Smooth muscle cell (in vitro differentiated cells): ENCODE measurements at regions not wholly inside any gene's neighbourhood (a gene's known extent, or its start where the extent isn't known, plus 50 kb on each side); places are given as distances from the start of the nearest gene placed in this dataset.

Source experiments
- DNase-seq: peaks from one replicate; lab custom pipeline; 2025; ENCODE audit not compliant: unreplicated experiment; lab: John Stamatoyannopoulos, UW
- H2AFZ ChIP-seq: fragments of 200-600 bp; sonication (generic); 2 replicates; pipeline ENCODE4 v1.6.0; 2016; ENCODE audit warnings: antibody characterized with exemption, low read depth, mild to moderate bottlenecking
- H3F3A ChIP-seq: fragments of 200-600 bp; sonication (generic); 2 replicates; pipeline ENCODE4 v1.6.0; 2017; ENCODE audit warnings: antibody characterized with exemption, low read depth
- H3K27ac ChIP-seq: fragments of 200-600 bp; sonication (generic); 2 replicates; pipeline ENCODE4 v1.5.1; 2016; ENCODE audit warnings: low read depth, mild to moderate bottlenecking
- H3K27me3 ChIP-seq: fragments of 200-600 bp; sonication (generic); 2 replicates; pipeline ENCODE4 v1.6.1; 2016; ENCODE audit warnings: low read depth, mild to moderate bottlenecking
- H3K36me3 ChIP-seq: fragments of 200-600 bp; sonication (generic); 2 replicates; pipeline ENCODE4 v1.5.1; 2016; ENCODE audit warnings: low read depth
- H3K4me1 ChIP-seq: fragments of 200-600 bp; sonication (generic); 2 replicates; pipeline ENCODE4 v1.5.1; 2016; ENCODE audit warnings: low read depth
- H3K4me2 ChIP-seq: fragments of 200-600 bp; sonication (generic); 2 replicates; pipeline ENCODE4 v1.6.0; 2016; ENCODE audit warnings: mild to moderate bottlenecking
- H3K4me3 ChIP-seq: fragments of 200-600 bp; sonication (generic); 2 replicates; pipeline ENCODE4 v1.5.1; 2016; ENCODE audit warnings: mild to moderate bottlenecking
- H3K79me2 ChIP-seq: fragments of 200-600 bp; sonication (generic); 2 replicates; pipeline ENCODE4 v1.6.0; 2016; ENCODE audit warnings: low read depth, mild to moderate bottlenecking
- H3K9ac ChIP-seq: fragments of 200-600 bp; sonication (generic); 2 replicates; pipeline ENCODE4 v1.6.0; 2016; ENCODE audit warnings: low read depth
- H3K9me3 ChIP-seq: fragments of 200-600 bp; sonication (generic); replicated peaks from 2 replicates; pipeline ENCODE4 v1.5.1; 2016; ENCODE audit warnings: low read depth
- H4K20me1 ChIP-seq: fragments of 200-600 bp; sonication (generic); 2 replicates; pipeline ENCODE4 v1.6.0; 2016; ENCODE audit warnings: low read depth
- WGBS: methylation state at CpG from one replicate; pipeline ENCODE4 v1.1.7; 2016; ENCODE audit warnings: low lambda C conversion rate; 5-methylcytosine and 5-hydroxymethylcytosine counted together
- TF ChIP-seq, protein P1 (sequence below): fragments of 200-600 bp; sonication (generic); IDR thresholded peaks from 2 replicates; pipeline ENCODE4 v1.5.1; 2017; ENCODE audit warnings: borderline replicate concordance, mild to moderate bottlenecking, antibody characterized with exemption; ENCODE audit not compliant: insufficient read depth, poor library complexity, severe bottlenecking

DNA sequence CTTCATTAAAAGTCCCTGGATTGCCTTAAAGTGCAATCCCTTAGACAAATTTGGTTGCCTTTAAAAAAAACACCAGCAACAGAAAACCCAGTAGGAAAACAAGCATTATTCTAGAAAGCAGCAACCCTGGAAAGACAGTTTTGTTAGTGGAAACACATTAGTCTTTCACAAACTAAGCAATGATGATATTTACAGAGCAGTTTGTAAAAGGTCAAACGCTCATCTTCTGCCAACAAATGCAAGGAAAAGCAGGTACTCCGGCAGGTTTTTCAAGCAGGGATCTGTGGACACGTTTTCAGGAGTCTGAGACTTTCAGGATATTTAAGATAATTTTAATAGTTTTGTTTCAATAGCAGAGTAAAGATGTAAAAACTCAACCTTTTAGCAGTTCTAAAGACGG is 202.2 kb downstream of the EXOC5 start:
- Histone ChIP-seq H3K4me2 (no peak overlapping the region), H2AFZ (no peak overlapping the region), H3F3A (no peaks in the 10 kb centered on the region)

DNA sequence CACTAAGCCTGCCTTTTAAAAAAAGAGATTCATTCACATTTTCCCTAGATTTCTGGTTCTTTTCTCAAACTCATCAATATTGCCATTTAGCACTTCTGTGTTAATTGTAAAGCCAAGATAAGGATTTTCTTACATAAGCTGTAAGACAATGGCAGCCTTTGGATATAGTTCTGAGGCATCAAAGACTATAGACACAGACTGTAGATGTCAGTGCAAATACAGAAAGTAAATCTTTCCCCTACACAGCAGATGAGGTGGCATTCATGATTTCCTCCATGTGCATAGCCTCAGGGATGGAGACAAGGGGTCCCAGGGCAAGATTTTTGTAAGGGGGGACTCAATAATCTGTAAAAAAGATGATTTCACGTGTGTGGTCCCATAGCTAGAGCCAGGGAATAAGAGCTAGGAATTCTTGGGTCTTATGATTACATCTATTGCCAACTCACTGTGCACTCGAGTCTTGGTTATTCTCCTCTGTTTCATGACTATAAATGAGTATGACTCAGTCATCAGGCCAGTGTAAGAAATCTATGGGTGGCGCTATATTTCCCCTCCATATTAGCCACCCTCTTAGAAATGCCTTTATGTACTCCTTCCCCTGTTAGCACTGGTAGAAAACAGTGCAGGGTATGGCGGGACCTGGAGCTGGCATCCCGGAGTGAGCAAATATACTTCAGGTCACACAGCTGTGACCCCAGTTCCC is 207.5 kb downstream of the EXOC5 start:
- peaks cover 23% of the 10 kb centered on the region for H3K4me1 ChIP-seq
- H2AFZ ChIP-seq, result no peak overlapping the region
- H3K9me3 ChIP-seq, result no peaks in the 10 kb centered on the region
- H3K4me3 ChIP-seq, result no peak overlapping the region
- 85% methylated on average over 5 of the region's 5 CpGs for WGBS
- no peak overlapping the region for H3K4me2 ChIP-seq
- no peak for DNase-seq
- no peaks in the 10 kb centered on the region for H3F3A ChIP-seq
- H4K20me1 ChIP-seq, result no peaks in the 10 kb centered on the region
- no peaks in the 10 kb centered on the region for H3K27me3 ChIP-seq
- no peak overlapping the region for H3K9ac ChIP-seq
- no peak overlapping the region for H3K27ac ChIP-seq
- no peaks in the 10 kb centered on the region for H3K79me2 ChIP-seq
- no peaks in the 10 kb centered on the region for H3K36me3 ChIP-seq
- TF ChIP-seq, protein P1, sequence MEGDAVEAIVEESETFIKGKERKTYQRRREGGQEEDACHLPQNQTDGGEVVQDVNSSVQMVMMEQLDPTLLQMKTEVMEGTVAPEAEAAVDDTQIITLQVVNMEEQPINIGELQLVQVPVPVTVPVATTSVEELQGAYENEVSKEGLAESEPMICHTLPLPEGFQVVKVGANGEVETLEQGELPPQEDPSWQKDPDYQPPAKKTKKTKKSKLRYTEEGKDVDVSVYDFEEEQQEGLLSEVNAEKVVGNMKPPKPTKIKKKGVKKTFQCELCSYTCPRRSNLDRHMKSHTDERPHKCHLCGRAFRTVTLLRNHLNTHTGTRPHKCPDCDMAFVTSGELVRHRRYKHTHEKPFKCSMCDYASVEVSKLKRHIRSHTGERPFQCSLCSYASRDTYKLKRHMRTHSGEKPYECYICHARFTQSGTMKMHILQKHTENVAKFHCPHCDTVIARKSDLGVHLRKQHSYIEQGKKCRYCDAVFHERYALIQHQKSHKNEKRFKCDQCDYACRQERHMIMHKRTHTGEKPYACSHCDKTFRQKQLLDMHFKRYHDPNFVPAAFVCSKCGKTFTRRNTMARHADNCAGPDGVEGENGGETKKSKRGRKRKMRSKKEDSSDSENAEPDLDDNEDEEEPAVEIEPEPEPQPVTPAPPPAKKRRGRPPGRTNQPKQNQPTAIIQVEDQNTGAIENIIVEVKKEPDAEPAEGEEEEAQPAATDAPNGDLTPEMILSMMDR, result no peak

More for the DNA sequence above, 202.2 kb downstream of the EXOC5 start:
- Histone ChIP-seq H4K20me1 (no peaks in the 10 kb centered on the region), H3K4me1 (peaks cover 13% of the 10 kb centered on the region), H3K79me2 (no peaks in the 10 kb centered on the region), H3K27me3 (no peaks in the 10 kb centered on the region), H3K27ac (no peak overlapping the region), H3K9me3 (no peaks in the 10 kb centered on the region), H3K4me3 (no peak overlapping the region), H3K9ac (no peak overlapping the region), H3K36me3 (no peaks in the 10 kb centered on the region)
- WGBS, result 71% methylated on average over 4 of the region's 4 CpGs
- TF ChIP-seq, protein P1, result no peak
- no peak for DNase-seq

DNA sequence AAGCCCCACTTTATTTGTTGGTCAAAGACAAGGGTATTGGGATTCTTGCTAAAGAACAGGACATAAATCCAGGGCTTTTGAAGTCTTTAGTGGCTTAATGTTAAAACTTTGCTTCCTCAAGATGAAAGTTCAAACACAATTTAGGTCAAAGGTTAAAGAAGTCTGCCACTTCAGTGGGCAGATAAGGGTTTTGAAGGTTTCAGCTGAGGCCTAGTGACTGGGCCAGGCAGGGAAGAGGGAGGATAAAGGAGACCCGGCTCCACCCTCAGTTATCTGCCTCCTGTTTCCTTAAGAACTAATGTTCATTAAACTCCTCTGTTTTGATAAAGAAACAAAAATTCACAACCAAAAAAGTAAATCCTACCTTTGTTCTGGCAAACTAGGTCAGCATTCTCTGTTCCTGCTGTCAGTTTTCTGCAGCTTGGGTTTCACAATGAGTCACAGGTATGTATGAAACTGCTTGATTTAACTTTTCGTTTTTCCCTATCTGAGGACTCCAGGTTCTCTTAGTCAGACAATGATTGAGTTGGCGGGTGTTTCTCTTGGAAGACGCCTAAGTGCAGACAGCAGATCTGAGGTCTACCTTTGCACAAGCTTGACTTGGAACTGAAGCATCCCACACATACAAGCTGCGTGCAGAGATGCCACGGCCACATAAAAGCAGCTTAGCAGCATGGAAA is 208.3 kb downstream of the EXOC5 start:
- H3K9me3 ChIP-seq, result no peaks in the 10 kb centered on the region
- H3K4me1 ChIP-seq, result peaks cover 23% of the 10 kb centered on the region
- no peak overlapping the region for H3K4me2 ChIP-seq
- WGBS, result 31% methylated on average over 6 of the region's 6 CpGs
- TF ChIP-seq, protein P1, result no peak
- DNase-seq, result no peak
- no peak overlapping the region for H2AFZ ChIP-seq
- no peaks in the 10 kb centered on the region for H3K79me2 ChIP-seq
- no peaks in the 10 kb centered on the region for H4K20me1 ChIP-seq
- H3K27me3 ChIP-seq, result no peaks in the 10 kb centered on the region
- peak overlapping the region; percentile 12 for H3K27ac ChIP-seq
- no peak overlapping the region for H3K4me3 ChIP-seq
- H3K36me3 ChIP-seq, result no peaks in the 10 kb centered on the region
- no peak overlapping the region for H3K9ac ChIP-seq
- H3F3A ChIP-seq, result no peaks in the 10 kb centered on the region
